B cell (primary cell): ENCODE measurements at regions not wholly inside any gene's neighbourhood (a gene's known extent, or its start where the extent isn't known, plus 50 kb on each side); places are given as distances from the start of the nearest gene placed in this dataset.
"Not testable (repeated sequence)": the region's sequence is repeated elsewhere in the genome, so short reads cannot be mapped to it uniquely, and the experiment has no call there.

ENCODE experiments used
- ATAC-seq: fragments of 200-7000 bp; cut with Tn5 transposase; one replicate; pipeline ENCODE4 v1.10.0; 2021; ENCODE audit warnings: low read depth, mild to moderate bottlenecking, moderate number of reproducible peaks, moderate library complexity
- CTCF ChIA-PET: fragments of 350-600 bp; sonication (Branson Sonifier 250); formaldehyde crosslinking; loops from one replicate; lab custom pipeline; 2021; ENCODE audit warnings: antibody characterized with exemption, inconsistent platforms; lab: Charles Lee
- POLR2A ChIA-PET: fragments of 350-600 bp; sonication (Branson Sonifier 250); formaldehyde crosslinking; loops from one replicate; lab custom pipeline; 2021; ENCODE audit warnings: antibody characterized with exemption; lab: Charles Lee
- DNase-seq: peaks from one replicate; pipeline ENCODE4 v3.0.0; 2013
- H2AFZ ChIP-seq: 2 replicates; pipeline ENCODE4 v1.6.1; 2012; ENCODE audit warnings: mild to moderate bottlenecking, low read depth, low read length; ENCODE audit not compliant: insufficient read depth, poor library complexity, severe bottlenecking
- H3K27ac ChIP-seq, 2 donors: 1 replicate in 1 of 2; 2 replicates in 1 of 2; pipeline ENCODE4 v1.5.1; 2012 to 2013; ENCODE audit warnings: low read length in 2 of 2, mild to moderate bottlenecking in 2 of 2, moderate library complexity in 1 of 2
- H3K27me3 ChIP-seq, 4 experiments: fragments of 200-600 bp in 1 of 4; sonication (generic) in 1 of 4; replicated peaks in 1 of 4; 1 replicate in 2 of 4; 2 replicates in 2 of 4; pipeline versions ENCODE4 v1.6.1 to v1.7.0; 2013 to 2016; ENCODE audit warnings: low read length in 3 of 4, mild to moderate bottlenecking in 2 of 4, mixed read lengths in 1 of 4, moderate library complexity in 1 of 4; ENCODE audit not compliant: insufficient read depth in 4 of 4, control insufficient read depth in 3 of 4; ENCODE audit errors: control extremely low read depth in 1 of 4
- H3K36me3 ChIP-seq, 2 experiments: replicated peaks in 1 of 2; 1 replicate in 1 of 2; 2 replicates in 1 of 2; pipeline versions ENCODE4 v1.6.1 to v1.7.1; 2013; ENCODE audit warnings: low read length in 1 of 2; ENCODE audit not compliant: insufficient read depth in 2 of 2, control insufficient read depth in 1 of 2; ENCODE audit errors: control extremely low read depth in 1 of 2, extremely low read depth in 1 of 2
- H3K4me1 ChIP-seq, 2 donors: fragments of 200-600 bp in 1 of 2; sonication (generic) in 1 of 2; 1 replicate in 1 of 2; 2 replicates in 1 of 2; pipeline versions ENCODE4 v1.5.1 to v1.6.1; 2013 to 2017; ENCODE audit warnings: low read length in 2 of 2; ENCODE audit not compliant: control insufficient read depth in 2 of 2, insufficient read depth in 2 of 2
- H3K4me2 ChIP-seq: replicated peaks from 2 replicates; pipeline ENCODE3; 2012; ENCODE audit warnings: mild to moderate bottlenecking, low read depth, low read length; ENCODE audit not compliant: poor library complexity, severe bottlenecking
- H3K4me3 ChIP-seq, 5 experiments: fragments of 200-600 bp in 1 of 5; sonication (generic) in 1 of 5; 1 replicate in 3 of 5; 2 replicates in 2 of 5; pipeline versions ENCODE4 v1.5.1 to v1.7.0; 2011 to 2016; ENCODE audit warnings: low read length in 4 of 5, mild to moderate bottlenecking in 4 of 5, low read depth in 2 of 5, control low read depth in 1 of 5, moderate library complexity in 1 of 5; ENCODE audit not compliant: insufficient read depth in 1 of 5; ENCODE audit errors: control extremely low read depth in 1 of 5, extremely low read depth in 1 of 5
- H3K79me2 ChIP-seq: fragments of 200-600 bp; sonication (generic); one replicate; pipeline ENCODE4 v1.6.0; 2016; ENCODE audit warnings: low read length; ENCODE audit not compliant: control insufficient read depth, insufficient read depth
- H3K9ac ChIP-seq: fragments of 200-600 bp; sonication (generic); 2 replicates; pipeline ENCODE4 v1.6.1; 2017; ENCODE audit warnings: mild to moderate bottlenecking, low read length, moderate library complexity
- H3K9me3 ChIP-seq, 3 donors: one replicate each; pipeline versions ENCODE4 v1.6.1 to v1.7.1; 2013; ENCODE audit warnings: low read length in 2 of 3; ENCODE audit not compliant: control insufficient read depth in 2 of 3, insufficient read depth in 1 of 3; ENCODE audit errors: control extremely low read depth in 1 of 3
- H4K20me1 ChIP-seq: 2 replicates; pipeline ENCODE4 v1.6.0; 2012; ENCODE audit warnings: mild to moderate bottlenecking, low read length; ENCODE audit not compliant: insufficient read depth, control insufficient read depth, poor library complexity, severe bottlenecking
- H3K27ac Mint-ChIP-seq: one replicate; pipeline ENCODE4 v1.8.0; 2021; ENCODE audit warnings: mixed read lengths
- H3K27me3 Mint-ChIP-seq: one replicate; pipeline ENCODE4 v1.8.0; 2021; ENCODE audit warnings: mixed read lengths
- H3K4me1 Mint-ChIP-seq: one replicate; pipeline ENCODE4 v1.8.0; 2021; ENCODE audit warnings: mixed read lengths
- H3K4me3 Mint-ChIP-seq: one replicate; pipeline ENCODE4 v1.8.0; 2021; ENCODE audit warnings: mixed read lengths
- H3K9me3 Mint-ChIP-seq: one replicate; pipeline ENCODE4 v1.8.0; 2022; ENCODE audit warnings: mixed read lengths; ENCODE audit not compliant: insufficient read depth
- EZH2 ChIP-seq: IDR thresholded peaks from 2 replicates; pipeline ENCODE4 v1.6.1; 2012; ENCODE audit warnings: borderline replicate concordance, low read depth, mild to moderate bottlenecking, moderate library complexity, low read length; ENCODE audit not compliant: insufficient read depth, poor library complexity, severe bottlenecking
- WGBS: methylation state at CpG from one replicate; pipeline ENCODE4 v1.1.5; 2013; ENCODE audit warnings: missing lambda C conversion rate; ENCODE audit not compliant: insufficient coverage; 5-methylcytosine and 5-hydroxymethylcytosine counted together
- intact Hi-C: fragments of 100-400 bp; cut with micrococcal nuclease; formaldehyde crosslinking; loops from one replicate; pipeline ENCODE4 v1.10.0; 2022
- TF ChIP-seq, protein P1 (sequence below): fragments of 200-600 bp; IDR thresholded peaks from one replicate; pipeline ENCODE4 v1.8.0; 2022; ENCODE audit warnings: antibody characterized with exemption, mild to moderate bottlenecking

DNA sequence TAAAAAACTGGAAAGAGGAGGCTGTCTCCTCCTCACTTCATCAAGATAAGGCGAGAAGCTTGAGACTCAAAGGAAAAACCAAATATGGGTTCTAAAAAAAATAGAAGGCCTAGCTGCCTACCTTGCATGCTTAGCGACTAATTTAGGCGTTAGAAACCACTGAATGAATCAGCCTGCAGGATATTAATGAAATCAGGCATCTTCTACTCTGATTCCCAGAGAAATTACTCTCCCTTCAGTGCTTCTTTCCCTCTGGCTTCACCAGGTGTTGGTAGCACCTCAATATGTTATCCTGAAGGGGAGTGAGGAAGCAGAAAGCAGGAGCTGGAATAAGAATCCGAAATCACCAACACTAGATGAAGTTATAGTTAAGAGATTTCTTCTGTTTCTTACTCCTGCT, 749.8 kb upstream of the NRXN1 start:
- POLR2A ChIA-PET = no interaction called here
- no peaks in the 10 kb centered on the region for H4K20me1 ChIP-seq

DNA sequence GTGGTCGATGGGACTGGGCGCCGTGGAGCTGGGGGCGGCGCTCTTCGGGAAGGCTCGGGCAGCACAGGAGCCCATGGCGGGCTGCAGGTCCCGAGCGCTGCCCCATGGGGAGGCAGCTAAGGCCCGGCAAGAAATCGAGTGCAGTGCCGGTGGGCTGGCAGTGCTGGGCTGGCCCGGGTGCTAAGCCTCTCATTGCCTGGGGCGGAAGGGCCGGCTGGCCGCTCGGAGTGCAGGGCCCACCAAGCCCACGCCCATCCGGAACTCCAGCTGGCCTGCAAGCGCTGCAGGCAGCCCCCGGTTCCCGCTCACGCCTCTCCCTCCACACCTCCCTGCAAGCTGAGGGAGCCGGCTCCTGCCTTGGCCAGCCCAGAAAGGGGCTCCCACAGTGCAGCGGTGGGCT, 748.4 kb upstream of the NRXN1 start:
- no peaks in the 10 kb centered on the region for H3K36me3 ChIP-seq
- no peak overlapping the region for H3K4me3 ChIP-seq
- Mint-ChIP-seq H3K27ac (no peak overlapping the region), H3K9me3 (no peaks in the 10 kb centered on the region), H3K4me3 (no peak overlapping the region), H3K4me1 (no peaks in the 10 kb centered on the region), H3K27me3 (no peaks in the 10 kb centered on the region)
- H3K4me2 ChIP-seq = no peak overlapping the region
- CTCF ChIA-PET = no interaction called here
- H3K9ac ChIP-seq = no peak overlapping the region
- no peaks in the 10 kb centered on the region for H3K79me2 ChIP-seq
- no peaks in the 10 kb centered on the region for H3K27me3 ChIP-seq
- intact Hi-C loops = no loop called here
- ATAC-seq (no peak), DNase-seq (no peak)
- H4K20me1 ChIP-seq = no peaks in the 10 kb centered on the region
- TF ChIP-seq, protein P1, sequence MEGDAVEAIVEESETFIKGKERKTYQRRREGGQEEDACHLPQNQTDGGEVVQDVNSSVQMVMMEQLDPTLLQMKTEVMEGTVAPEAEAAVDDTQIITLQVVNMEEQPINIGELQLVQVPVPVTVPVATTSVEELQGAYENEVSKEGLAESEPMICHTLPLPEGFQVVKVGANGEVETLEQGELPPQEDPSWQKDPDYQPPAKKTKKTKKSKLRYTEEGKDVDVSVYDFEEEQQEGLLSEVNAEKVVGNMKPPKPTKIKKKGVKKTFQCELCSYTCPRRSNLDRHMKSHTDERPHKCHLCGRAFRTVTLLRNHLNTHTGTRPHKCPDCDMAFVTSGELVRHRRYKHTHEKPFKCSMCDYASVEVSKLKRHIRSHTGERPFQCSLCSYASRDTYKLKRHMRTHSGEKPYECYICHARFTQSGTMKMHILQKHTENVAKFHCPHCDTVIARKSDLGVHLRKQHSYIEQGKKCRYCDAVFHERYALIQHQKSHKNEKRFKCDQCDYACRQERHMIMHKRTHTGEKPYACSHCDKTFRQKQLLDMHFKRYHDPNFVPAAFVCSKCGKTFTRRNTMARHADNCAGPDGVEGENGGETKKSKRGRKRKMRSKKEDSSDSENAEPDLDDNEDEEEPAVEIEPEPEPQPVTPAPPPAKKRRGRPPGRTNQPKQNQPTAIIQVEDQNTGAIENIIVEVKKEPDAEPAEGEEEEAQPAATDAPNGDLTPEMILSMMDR = no peak
- no peak for TF ChIP-seq EZH2
- POLR2A ChIA-PET = no interaction called here
- H3K27ac ChIP-seq = no peak overlapping the region
- H3K4me1 ChIP-seq = no peaks in the 10 kb centered on the region
- peaks cover 0 to 7% (median 0%) of the 10 kb centered on the region in 3 donors for H3K9me3 ChIP-seq
- 96% methylated on average over 24 of the region's 26 CpGs for WGBS
- H2AFZ ChIP-seq = no peak overlapping the region

More for the DNA sequence above, 749.8 kb upstream of the NRXN1 start:
- no peaks in the 10 kb centered on the region for H3K36me3 ChIP-seq
- no peak overlapping the region for H2AFZ ChIP-seq
- H3K9ac ChIP-seq = no peak overlapping the region
- H3K27ac ChIP-seq = no peak overlapping the region
- DNase-seq (no peak), ATAC-seq (no peak)
- H3K4me1 ChIP-seq = no peaks in the 10 kb centered on the region
- Mint-ChIP-seq H3K27me3 (no peaks in the 10 kb centered on the region), H3K9me3 (no peaks in the 10 kb centered on the region), H3K4me3 (no peak overlapping the region), H3K27ac (no peak overlapping the region), H3K4me1 (no peaks in the 10 kb centered on the region)
- H3K79me2 ChIP-seq = no peaks in the 10 kb centered on the region
- H3K27me3 ChIP-seq = no peaks in the 10 kb centered on the region
- intact Hi-C loops = no loop called here
- H3K4me3 ChIP-seq = no peak overlapping the region
- CTCF ChIA-PET = no interaction called here
- TF ChIP-seq EZH2 = no peak
- TF ChIP-seq, protein P1 = no peak
- H3K9me3 ChIP-seq = peaks cover 0 to 7% (median 0%) of the 10 kb centered on the region in 3 donors
- H3K4me2 ChIP-seq = no peak overlapping the region
- WGBS = 75% methylated on average over 3 of the region's 4 CpGs

DNA sequence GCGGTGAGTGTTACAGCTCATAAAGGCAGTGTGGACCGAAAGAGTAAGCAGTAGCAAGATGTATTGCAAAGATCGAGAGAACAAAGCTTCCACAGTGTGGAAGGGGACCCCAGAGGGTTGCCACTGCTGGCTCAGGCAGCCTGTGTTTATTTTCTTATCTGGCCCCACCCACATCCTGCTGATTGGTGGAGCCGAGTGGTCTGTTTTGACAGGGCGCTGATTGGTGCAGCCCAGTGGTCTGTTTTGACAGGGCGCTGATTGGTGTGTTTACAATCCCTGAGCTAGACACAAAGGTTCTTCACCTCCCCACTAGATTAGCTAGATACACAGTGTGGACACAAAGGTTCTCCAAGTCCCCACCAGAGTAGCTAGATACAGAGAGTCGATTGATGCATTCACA, 747.8 kb upstream of the NRXN1 start:
- H3K4me2 ChIP-seq, H4K20me1 ChIP-seq, H3K9me3 ChIP-seq, H3K4me3 ChIP-seq, H3K79me2 ChIP-seq, H3K27me3 ChIP-seq, CTCF ChIA-PET, H3K4me3 Mint-ChIP-seq, POLR2A ChIA-PET, H3K4me1 Mint-ChIP-seq, H3K27ac ChIP-seq, H3K9ac ChIP-seq, H3K36me3 ChIP-seq, H3K4me1 ChIP-seq, H3K27ac Mint-ChIP-seq, H2AFZ ChIP-seq, H3K9me3 Mint-ChIP-seq, ATAC-seq, DNase-seq, H3K27me3 Mint-ChIP-seq, intact Hi-C loops: not testable (repeated sequence)
- 99% methylated on average over 6 of the region's 7 CpGs for WGBS
